ENCODE measurements at regions not wholly inside any gene's neighbourhood (a gene's known extent, or its start where the extent isn't known, plus 50 kb on each side); places are given as distances from the start of the nearest gene placed in this dataset.

- Histone ChIP-seq H3K4me3 (no peak overlapping the region), H3K9ac (ENCODE audit: insufficient read depth in 1 of 2, low read depth in 2 of 2, low read length in 2 of 2) (no peak overlapping the region), H3K9me1 (ENCODE audit: control insufficient read depth, insufficient read depth, low read length) (no peaks in the 10 kb centered on the region), H4K20me1 (replicated peaks; ENCODE audit: control insufficient read depth, insufficient read depth, low read length) (peaks cover 10% of the 10 kb centered on the region), H3K9me3 (replicated peaks; ENCODE audit: control insufficient read depth, insufficient read depth, low read depth, low read length) (no peaks in the 10 kb centered on the region), H3K79me2 (ENCODE audit: control insufficient read depth, insufficient read depth, low read length) (no peaks in the 10 kb centered on the region), H3K4me1 (replicated peaks in 1 of 2; ENCODE audit: control insufficient read depth in 2 of 2, insufficient read depth in 2 of 2, low read length in 2 of 2) (peaks cover 0 to 9% of the 10 kb centered on the region in 2 experiments; a peak in 1 of 5 replicates), H3K27ac (ENCODE audit: extremely low read depth, low read depth, low read length) (no peak overlapping the region), H3K4me2 (ENCODE audit: insufficient read depth, low read length) (no peak overlapping the region), H3K36me3 (ENCODE audit: control insufficient read depth, insufficient read depth, low read length) (no peaks in the 10 kb centered on the region), H3K27me3 (ENCODE audit: control insufficient read depth in 2 of 2, insufficient read depth in 2 of 2, low read length in 2 of 2) (peaks cover 55 to 90% of the 10 kb centered on the region in 2 experiments), H2AFZ (ENCODE audit: low read depth, low read length) (no peak overlapping the region)
- ATAC-seq (no peak), FAIRE-seq (no peak), DNase-seq (ENCODE audit: extremely low read depth in 1 of 4, low spot score in 3 of 4) (no peak)
- ChIA-PET POLR2A (interaction anchor here (0.6 to 1.9 kb wide), 2 partner anchors 9 to 11 kb away, joined by 4 to 7 read pairs; no protein-coding TSS in a partner anchor), CTCF (ENCODE audit: low intra/inter-chr PET ratio) (no interaction called here)
- TF ChIP-seq SMARCC2 (IDR thresholded peaks at IDR 0.05; ENCODE audit: low read depth) (no peak), ZNF764 (CRISPR knock-in tag; IDR thresholded peaks at IDR 0.05; ENCODE audit: low read depth) (no peak), C11orf30 (IDR thresholded peaks at IDR 0.05; ENCODE audit: low read depth) (no peak), IFI16 (CRISPR knock-in tag; IDR thresholded peaks at IDR 0.05) (no peak), SLC30A9 (CRISPR knock-in tag; IDR thresholded peaks at IDR 0.05) (no peak), POLR2H (tag; IDR thresholded peaks at IDR 0.05; ENCODE audit: low read depth) (no peak), E2F5 (CRISPR knock-in tag; IDR thresholded peaks at IDR 0.05) (no peak)
- 3% methylated on average over 21 of the region's 25 CpGs for WGBS (ENCODE audit: insufficient coverage, low coverage, missing lambda C conversion rate)
- BruUV-seq (replicated peaks): no TSS peak
- intact Hi-C loops (cut with micrococcal nuclease) (no loop called here), in situ Hi-C loops (cut with MboI) (no loop called here)
Observed at GRCh38 chr20:63092660-63093215, 86.0 kb upstream of the BHLHE23 start.

Data from K562 (cell line).